NCI-H69 (cell line): ENCODE measurements at regions not wholly inside any gene's neighbourhood (a gene's known extent, or its start where the extent isn't known, plus 50 kb on each side); places are given as distances from the start of the nearest gene placed in this dataset.
"Not testable (repeated sequence)": the region's sequence is repeated elsewhere in the genome, so short reads cannot be mapped to it uniquely, and the experiment has no call there.

Experiments
- DNase-seq: peaks from one replicate; lab custom pipeline; 2025; lab: John Stamatoyannopoulos, UW

DNA sequence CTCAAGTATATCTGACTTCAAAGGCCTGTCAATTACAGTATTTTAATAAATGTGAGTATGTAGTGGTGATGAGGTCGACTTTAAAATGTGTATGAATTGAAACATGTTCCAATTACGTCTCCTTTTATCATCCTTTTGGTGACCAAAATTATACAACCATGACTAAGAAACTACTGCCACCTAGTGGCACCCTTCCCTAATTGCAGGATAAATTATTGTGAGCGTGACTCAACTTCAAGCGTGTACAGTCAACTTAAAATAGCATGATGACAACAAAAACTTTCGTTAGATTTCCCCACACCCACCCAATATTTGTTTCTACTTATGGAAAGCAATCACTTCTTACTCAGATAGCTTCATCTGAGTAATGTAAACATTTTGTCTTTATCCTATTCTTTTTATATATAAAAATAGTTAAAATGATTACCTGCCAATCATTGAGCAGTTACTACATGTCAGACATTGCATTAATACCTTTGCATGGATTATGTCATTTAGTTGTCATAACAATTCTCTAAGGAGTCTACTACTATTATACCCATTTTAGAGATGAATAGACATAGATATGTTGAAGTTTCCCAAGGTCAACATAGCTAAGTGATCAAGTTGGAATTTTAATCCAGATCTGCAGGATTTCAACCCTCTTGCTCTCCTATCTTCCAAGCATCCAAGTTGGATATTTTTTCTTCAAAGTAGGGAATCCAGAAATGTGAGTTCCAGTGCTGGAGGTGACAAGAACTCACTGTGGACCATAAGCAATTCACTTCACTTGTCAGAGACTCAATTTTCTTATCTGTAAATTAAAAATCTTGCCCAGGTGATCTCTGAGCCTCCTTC is 106.0 kb downstream of the MEX3B start:
- DNase-seq = no peak

DNA sequence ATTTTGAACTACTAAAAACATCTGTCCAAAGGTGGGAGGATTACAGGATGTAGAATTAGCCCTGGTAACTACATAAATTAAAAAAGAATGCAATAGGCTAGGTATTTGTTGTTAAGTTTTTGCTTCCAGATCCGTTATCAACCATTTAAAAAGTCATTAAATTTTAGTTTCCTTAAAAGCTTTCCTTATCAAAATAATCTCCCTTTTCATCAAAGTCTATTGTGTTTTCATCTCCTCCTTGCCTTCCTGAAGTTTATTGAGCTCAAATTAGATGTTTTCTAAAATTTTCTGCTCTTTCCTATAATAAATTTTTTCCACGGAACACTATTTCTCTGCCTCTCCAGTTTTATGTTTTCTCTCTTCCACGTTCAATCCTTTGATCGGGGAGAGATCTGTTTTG is 108.6 kb downstream of the MEX3B start:
- DNase-seq = no peak

DNA sequence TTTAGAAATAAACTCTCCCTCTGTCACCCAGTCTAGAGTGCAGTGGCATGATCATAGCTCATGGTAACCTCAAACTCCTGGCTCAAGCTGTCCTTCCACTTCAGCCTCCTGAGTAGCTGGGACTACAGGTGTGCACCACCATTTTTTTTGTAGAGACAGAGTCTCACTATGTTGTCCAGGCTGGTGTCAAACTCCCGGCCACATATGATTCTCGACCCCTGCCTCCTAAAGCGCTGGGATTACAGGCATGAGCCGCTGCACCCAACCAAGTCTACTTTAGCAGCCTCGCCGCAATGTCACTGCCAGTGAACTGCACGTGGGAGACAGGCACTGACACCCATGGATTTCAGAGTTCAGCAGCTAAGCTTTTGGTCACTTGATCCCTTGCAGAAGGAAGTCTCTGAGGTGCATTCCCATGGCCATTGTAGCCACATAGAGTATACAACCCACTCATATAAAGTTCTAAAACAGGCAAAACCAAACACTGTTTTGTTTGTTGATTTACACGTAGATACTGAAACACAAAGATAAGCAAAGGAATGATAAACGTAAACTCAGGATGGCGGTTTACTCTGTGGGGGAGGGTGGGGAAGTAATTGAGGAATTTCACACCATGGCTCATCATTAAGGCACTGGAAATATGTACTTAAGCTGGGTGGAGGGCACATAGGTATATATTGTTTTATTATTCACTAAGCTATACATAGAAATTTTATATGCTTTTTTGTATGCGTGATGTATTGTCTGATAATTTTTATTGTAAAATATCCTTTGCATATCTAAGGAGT is 115.0 kb downstream of the MEX3B start:
- DNase-seq = no peak

DNA sequence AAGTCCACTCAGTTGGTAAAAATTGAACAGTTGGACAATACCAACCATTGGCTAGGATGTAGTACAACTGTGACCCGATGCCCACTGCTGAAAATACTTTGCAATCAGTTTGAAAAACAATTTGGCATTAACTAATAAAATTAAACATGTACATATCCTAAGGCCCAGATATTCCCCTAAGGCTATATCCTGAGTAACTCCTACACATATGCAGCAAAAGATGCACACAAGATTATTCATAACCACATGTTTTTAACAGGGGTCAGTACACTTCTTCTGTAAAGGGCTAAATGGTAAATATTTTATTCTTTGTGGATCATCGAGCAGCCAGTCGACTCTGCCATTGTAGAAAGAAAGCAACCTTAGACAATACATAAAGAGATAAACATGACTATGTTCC is 116.3 kb downstream of the MEX3B start:
- DNase-seq = no peak

DNA sequence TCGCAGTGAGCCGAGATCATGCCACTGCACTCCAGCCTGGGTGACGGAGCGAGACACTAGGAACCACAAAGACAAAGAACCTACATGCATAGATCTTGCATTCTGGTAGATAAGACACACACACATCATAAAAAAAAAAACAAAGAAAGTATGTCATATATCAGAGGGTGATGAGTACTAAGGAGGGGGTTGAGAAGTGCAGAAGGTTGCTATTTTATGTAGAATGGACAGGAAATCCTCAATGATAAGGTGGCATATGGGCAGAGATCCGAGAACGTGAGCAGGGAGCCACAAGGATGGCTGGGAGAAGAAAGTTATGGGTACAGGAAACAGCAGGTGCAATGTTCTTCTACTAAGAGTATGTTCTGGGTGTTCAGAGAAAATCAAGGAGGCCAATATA is 118.8 kb downstream of the MEX3B start:
- no peak for DNase-seq

DNA sequence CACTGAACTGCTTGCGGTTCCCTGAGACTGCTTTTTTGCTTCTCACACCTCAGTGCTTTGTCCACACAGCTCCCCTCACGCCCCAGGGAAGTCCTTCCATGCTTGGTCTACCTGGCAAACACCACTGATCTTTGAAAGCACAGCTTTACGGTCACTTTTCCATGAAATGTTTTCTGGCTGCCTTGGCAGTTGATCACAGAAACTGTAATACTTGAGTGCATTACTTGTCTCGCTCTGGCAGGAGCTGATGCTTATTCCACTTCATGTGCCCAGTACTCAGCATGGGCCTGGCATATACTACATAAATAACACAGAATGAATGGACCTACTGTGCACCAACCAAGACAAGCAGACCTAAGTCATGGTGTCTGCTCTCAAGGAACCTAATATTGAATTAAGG is 121.1 kb downstream of the MEX3B start:
- DNase-seq = no peak

DNA sequence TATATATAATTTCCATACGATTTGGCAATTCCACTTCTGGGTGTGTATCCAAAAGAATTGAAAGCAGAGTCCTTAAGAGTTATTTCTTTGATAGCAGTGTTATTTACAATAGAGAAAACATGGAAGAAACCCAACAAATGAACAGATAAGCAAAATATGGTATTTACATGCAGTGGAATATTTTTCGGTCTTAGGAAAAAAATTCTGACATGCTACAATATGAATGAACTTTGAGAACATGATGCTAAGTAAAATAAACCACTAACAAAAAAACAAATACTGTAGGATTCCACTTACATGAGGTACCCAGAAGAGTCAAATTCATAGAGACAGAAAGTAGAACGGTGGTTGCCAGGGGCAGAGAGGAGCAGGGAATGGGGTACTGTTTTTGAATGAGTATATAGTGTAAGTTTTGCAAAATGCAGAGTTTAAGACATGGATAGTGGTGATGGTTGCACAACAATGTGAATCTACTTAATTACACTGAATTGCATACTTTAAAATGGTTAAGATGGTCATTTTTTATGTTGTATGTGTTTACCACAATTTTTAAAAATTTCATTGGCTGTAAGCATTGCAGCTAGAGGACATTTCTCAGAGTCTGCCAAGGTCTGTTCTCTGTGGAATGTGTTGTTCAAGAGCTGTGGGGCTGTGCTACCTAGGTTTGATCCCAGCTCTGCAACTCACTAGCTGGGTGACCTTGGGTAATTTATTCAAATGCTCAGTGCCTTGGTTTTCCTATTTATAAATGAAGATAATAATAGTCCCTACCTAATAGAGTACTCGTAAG is 122.1 kb downstream of the MEX3B start:
- DNase-seq = no peak

DNA sequence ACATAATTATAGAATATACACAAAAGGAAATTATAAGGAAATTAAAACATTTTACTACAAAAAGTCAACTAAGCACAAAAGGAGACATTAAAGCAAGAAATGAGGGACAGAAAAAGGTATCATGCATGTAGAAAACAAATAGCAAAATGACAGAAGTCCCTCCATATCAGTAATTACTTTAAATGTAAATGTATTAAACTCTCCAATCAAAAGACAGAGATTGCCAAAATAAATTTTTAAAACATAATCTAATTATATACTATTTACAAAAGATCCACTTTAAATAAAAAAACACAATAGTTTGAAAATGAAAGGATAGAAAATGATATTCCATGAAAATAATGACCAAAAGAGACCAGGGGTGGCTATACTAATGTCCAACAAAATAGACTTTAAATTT is 123.7 kb downstream of the MEX3B start:
- no peak for DNase-seq

DNA sequence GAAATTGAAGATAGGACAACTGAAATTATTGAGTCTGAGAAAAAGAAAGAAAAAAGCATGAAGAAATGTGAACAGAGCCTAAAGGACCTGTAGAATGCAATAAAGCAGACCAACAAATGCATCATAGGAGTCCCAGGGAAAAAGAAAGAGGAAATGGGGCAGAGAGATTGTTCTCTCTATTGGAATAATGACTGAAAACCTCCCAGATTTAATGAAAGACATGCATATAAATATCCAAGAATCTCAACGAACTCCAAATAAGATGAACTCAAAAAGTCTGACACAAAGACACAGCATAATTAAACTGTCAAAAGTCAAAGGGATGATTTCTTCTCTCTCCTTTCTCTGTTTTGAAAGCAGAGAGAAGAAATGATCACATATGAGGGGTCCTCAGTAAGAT is 124.7 kb downstream of the MEX3B start:
- no peak for DNase-seq

DNA sequence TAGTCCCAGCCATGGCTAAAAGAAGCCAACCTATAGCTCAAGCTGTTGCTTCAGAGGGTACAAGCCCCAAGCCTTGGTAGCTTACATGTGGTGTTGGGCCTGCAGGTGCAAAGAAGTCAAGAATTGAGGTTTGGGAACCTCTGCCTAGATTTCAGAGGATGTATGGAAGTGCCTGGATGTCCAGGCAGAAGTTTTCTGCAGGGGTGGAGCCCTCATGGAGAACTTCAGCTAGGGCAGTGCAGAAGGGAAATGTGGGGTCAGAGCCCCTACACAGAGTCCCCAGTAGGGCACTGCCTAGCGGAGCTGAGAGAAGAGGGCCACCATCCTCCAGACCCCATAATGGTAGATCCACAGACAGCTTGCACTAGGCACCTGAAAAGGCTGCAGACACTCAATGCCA is 127.1 kb downstream of the MEX3B start:
- not testable (repeated sequence) for DNase-seq

DNA sequence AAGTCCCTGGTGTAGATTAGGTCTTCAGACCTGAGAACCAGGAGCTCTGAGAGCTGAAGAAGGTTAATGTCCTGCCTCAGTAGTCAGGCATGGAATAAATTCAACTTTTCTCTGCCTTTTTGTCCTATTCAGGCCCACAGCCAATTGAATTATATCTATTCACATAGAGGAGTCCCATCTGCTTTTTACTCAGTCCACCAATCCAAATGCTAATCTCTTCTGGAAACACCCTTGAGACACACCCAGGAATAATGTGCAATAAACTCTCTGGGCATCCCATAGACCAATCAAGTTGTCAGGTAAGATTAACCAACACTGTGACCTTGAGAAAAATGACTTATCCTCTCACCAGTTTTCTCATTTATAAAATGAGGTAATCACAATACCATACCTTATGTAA is 129.4 kb downstream of the MEX3B start:
- DNase-seq = no peak

DNA sequence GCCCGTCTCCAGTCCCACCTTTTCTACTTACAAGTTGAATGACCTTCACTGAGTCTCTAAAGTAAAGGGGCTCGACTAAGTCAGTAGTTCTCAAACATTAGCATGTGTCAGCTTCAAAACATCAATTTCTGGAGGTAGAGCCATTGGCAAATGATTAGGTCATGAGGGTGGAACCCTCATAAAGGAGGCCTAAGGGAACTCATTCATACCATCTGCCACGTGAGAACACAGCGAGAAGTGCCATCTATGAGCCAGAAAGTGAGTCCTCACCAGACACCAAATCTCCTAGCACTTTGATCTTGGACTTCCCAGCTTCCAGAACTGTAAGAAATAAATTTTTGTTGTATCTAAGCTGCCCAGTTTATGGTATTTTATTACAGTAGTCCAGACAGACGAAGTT is 129.8 kb downstream of the MEX3B start:
- DNase-seq = no peak

DNA sequence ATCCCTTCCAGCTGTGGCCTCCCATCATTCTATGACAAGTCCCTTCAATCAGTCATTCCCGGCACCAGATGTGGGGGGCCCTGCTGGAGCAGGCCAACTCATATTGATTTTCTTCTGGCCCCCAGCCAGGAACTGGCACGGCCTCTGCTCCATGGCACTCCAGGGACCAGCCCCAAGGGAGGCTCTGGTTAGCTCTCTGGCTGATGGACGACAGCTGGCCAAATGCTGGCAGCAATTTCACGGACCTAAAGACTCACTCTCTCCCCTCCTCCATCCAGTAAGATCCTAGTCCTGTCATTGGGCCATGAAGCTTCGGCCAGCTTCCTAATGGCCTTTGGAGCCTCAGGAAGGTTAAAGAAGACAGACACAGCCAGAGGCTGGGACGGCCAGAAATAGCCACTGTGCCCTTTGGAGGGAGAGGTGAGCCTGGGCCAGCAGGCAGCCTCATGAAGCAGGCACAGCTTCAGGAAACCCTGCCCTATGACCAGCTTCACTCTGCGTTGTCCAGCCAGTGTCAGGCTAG is 131.0 kb downstream of the MEX3B start:
- DNase-seq = peak; percentile 95

DNA sequence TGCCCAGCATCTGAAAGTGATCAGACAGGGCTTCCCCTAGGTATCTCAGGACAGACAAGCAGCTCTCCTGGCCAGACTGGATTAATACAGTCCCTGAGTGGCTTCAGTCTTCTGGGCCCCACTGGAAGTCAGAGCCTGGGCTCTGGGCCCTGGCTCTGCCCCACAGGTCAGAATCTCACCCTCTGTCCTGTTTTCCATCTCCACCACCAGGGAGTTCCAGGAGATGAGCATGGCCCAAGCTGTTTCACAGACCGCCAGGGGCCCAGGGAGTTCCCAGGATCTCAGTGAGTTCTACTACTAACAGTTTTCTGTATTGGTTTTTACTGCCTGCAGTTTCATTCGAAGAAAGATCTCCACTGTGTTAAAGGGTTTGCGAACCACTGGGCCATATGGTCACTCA is 131.5 kb downstream of the MEX3B start:
- DNase-seq = no peak

DNA sequence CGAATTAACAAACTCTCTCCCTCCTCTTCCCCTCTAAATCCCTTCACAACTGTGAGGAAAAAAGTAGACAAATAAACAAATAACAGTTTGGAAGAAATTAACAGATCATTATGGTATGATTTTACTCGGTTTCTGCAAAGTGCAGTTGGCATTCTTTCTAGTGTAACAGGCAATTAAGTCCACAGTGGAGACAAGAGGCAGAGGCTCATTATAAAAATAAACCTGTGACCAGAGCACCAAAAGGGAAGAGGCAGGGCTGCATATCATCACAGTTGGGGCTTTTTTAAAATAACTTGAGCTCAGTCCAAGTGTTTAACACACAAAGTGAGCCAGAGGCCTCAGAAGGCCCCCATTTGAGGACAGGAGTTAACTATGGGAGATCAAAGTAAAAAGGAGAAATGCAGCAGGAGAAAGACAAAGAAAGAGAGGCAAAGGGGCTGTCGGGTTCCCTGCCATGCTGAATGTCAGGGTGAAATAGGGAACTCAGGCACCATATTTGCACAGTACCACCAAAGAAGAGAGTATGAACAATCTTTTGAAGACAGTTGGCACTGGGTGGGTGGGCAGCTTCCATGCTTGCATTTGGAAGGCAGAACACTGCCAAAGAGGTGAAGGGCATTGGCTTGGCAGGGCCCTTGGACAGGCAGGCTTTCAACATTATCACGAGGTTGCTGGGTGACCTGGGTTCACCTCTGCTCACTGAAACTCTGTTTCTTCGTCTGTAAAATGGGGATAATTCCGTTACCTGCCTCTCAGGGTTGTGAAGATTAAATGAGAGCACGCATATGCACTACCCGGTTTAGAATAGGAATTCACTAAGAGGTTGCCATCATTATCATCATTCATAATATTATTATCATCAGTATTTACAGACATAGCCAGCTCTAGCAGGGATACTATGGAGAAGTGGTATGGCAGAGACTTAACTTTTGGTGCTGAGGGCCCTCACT is 134.5 kb downstream of the MEX3B start:
- DNase-seq = peak; percentile 37

DNA sequence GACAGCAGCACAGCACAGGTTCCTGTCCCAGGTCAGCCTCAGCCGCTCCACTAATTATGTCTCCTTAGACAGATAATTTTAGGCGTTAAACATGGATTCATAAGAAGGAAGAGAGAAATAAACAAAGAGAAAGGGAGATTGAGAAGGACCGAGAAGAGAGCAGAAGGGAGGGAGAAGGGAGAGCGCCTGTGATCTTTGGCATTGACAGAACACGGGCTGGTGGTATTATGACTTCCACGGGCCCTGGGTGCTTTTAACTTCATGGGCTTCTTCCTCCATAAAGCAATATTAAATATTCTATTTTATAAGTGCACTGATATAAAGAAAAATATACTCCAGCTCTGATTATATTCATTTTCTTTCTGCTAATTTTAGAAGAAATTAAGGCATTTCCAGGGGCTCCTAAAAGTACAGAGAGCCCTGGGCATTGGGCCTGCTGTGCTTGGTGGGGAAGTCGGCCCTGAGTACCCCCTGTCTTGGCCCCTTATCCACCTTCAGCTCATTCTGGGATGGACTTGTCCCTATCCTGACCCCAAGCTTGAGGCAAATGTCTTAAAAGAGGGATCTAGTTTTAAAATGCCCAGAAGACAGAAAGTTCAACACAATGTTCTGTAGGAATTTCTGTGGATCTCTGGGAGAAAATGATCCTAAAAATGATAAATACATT is 135.3 kb downstream of the MEX3B start:
- no peak for DNase-seq

DNA sequence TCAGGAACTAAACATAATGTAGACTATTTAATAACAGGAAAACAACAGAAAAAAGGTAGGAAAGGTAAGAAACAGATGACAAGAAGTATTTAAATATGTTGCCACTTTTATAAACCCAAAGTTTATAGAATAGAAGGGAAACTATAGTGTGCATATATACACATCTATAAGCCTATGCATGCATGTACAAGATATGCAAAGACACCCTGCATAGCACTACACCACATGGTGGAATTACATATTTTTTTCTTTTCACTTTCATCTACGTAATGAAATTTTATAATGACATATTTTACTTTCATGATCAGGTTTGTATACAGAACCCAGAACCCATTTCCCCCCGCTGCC is 136.8 kb downstream of the MEX3B start:
- no peak for DNase-seq

DNA sequence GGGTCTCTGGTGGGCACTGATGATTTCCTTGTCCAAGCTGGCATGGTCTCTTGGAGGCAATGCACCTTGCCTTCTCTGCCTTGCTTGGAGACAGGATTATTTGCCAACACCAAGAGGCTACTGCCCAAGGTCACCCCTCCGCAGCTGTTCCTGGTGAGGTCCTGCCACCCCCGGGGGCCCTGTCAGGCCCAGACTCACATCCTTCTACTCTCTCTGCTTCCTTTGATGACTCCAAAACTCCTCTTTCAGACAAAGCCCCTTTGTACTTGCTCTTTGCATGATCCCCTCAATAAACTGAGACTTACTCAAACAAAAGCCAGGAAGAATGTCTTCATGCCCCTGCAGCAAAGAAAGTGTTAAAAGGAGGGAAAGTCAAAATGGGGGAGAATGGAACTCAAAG is 137.7 kb downstream of the MEX3B start:
- DNase-seq = no peak

DNA sequence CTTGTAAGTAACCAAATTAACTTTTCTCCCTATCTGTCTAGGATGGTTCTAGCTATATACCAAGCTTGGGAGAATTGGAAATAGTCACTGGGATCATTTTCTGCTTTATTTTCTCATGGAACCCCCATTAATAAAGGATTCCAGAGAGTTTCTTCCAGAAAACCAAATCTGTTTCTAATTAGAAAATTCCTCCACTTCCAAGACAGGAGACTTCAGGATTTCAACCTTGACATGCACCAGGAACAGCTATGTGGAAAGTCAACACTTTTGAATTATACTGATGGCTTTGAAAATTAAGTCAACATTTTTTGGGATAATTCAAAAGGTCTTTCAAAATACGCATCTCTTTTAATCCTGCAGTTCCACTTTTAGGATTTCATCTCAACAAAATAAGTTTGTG is 138.3 kb downstream of the MEX3B start:
- no peak for DNase-seq

DNA sequence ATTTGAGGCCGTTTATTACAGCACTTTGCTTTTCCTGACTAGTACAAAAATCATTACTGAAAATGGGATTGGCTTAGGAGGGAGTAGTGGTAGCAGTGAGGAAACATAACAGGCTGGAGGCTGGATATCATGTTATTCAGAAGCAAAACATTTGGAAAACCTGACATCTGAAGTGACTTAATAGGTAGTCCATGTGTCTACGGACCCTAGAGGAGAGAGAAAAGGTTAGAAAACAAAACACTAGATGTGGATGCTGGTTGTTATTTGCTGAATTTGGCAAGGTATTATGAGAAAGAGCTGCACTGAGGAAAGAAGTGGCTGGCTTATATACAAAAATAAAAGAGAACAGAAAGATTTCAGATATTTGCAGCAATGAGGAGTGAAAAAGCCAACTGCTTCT is 139.9 kb downstream of the MEX3B start:
- no peak for DNase-seq

DNA sequence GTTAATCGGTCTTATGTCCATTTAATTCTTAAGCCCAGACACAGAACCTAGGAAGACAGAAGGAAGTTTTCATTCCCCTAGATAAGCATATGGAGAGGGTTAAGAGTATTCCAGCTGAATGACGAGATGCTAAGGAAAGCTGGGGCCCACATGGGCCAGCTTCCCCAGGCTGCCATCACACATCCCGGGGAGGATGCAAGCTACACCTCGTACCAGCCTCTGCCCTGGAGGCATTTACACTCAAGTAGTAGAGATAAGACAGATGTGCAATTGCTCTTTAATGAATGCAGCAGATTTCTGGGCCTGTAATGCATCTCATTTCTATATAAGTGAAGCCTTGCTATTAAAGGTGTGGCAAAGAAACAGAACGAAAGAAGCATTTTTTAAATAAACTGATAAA is 144.5 kb downstream of the MEX3B start:
- peak; percentile 10 for DNase-seq
